SU-DHL-6 (cell line): ENCODE measurements at regions not wholly inside any gene's neighbourhood (a gene's known extent, or its start where the extent isn't known, plus 50 kb on each side); places are given as distances from the start of the nearest gene placed in this dataset.

Source experiments
- EZH2phosphoT487 ChIP-seq: fragments of 200-600 bp; sonication (generic), shearing (Covaris generic); conservative IDR thresholded peaks from 2 replicates; pipeline ENCODE4 v1.6.1; 2018; ENCODE audit warnings: mild to moderate bottlenecking, antibody characterized with exemption, low read length, moderate library complexity, mixed read lengths
- TF ChIP-seq, protein P1 (sequence below): fragments of 200-600 bp; sonication (generic); IDR thresholded peaks from one replicate; pipeline ENCODE4 v1.5.1; 2017; ENCODE audit warnings: antibody characterized with exemption, mild to moderate bottlenecking, low read length, moderate library complexity; ENCODE audit not compliant: insufficient read depth, poor library complexity, severe bottlenecking

- TF ChIP-seq, protein P1, sequence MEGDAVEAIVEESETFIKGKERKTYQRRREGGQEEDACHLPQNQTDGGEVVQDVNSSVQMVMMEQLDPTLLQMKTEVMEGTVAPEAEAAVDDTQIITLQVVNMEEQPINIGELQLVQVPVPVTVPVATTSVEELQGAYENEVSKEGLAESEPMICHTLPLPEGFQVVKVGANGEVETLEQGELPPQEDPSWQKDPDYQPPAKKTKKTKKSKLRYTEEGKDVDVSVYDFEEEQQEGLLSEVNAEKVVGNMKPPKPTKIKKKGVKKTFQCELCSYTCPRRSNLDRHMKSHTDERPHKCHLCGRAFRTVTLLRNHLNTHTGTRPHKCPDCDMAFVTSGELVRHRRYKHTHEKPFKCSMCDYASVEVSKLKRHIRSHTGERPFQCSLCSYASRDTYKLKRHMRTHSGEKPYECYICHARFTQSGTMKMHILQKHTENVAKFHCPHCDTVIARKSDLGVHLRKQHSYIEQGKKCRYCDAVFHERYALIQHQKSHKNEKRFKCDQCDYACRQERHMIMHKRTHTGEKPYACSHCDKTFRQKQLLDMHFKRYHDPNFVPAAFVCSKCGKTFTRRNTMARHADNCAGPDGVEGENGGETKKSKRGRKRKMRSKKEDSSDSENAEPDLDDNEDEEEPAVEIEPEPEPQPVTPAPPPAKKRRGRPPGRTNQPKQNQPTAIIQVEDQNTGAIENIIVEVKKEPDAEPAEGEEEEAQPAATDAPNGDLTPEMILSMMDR = no peak
- TF ChIP-seq EZH2phosphoT487 = no peak
These were observed 190.7 kb downstream of the CD47 start for GRCh38 chr3:107899990-107900651.
